NB4 (cell line): ENCODE measurements at regions not wholly inside any gene's neighbourhood (a gene's known extent, or its start where the extent isn't known, plus 50 kb on each side); places are given as distances from the start of the nearest gene placed in this dataset.

Experiments
- POLR2A ChIP-seq: IDR thresholded peaks from 2 replicates; pipeline ENCODE4 v1.6.1; 2011; ENCODE audit warnings: mild to moderate bottlenecking; ENCODE audit not compliant: insufficient read length; ENCODE audit errors: extremely low read depth
- TF ChIP-seq, protein P1 (sequence below): IDR thresholded peaks from one replicate; pipeline ENCODE4 v1.5.1; 2012; ENCODE audit warnings: low read depth, low read length
- TF ChIP-seq, protein P2 (sequence below): IDR thresholded peaks from 2 replicates; pipeline ENCODE4 v1.6.1; 2011; ENCODE audit warnings: low read depth, low read length

DNA sequence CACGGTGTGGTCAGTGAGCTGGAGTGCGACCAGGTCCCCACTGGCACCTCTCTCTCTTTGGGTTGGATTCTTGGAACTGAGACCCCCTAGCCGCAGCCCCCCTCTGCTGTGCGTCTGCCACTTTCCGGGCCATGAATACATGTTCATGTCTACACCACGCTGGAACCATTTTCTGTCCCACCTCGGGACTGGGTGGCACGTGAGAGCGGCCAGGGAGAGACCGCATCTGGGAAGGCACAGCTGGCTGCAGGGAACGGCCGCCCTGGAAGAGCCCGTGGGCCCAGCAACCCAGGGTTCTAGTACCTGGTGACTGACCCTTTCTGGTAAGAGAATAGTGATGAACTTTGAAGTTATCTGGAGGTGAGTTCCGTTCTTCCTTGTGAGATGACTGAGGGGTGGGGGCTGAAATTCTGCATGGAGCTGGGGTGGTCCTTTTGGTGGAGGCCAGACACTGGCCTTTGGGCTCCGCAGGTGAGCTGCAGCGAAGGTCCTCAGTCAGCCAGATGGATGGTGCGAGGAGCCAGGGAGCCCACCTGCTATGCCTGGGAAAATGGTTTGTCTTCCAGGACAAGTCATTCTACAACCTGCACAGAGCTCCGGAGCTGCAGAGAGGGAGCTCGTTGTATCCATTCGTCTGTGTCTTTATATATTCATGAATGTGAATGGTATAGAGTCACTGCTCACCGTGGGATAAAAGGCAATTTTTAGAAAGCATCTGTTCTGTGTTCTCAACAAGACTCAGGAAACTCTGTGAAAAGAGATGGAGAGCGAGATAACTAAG, 223.5 kb downstream of the NDUFA10 start:
- TF ChIP-seq POLR2A: no peak
- TF ChIP-seq, protein P1, sequence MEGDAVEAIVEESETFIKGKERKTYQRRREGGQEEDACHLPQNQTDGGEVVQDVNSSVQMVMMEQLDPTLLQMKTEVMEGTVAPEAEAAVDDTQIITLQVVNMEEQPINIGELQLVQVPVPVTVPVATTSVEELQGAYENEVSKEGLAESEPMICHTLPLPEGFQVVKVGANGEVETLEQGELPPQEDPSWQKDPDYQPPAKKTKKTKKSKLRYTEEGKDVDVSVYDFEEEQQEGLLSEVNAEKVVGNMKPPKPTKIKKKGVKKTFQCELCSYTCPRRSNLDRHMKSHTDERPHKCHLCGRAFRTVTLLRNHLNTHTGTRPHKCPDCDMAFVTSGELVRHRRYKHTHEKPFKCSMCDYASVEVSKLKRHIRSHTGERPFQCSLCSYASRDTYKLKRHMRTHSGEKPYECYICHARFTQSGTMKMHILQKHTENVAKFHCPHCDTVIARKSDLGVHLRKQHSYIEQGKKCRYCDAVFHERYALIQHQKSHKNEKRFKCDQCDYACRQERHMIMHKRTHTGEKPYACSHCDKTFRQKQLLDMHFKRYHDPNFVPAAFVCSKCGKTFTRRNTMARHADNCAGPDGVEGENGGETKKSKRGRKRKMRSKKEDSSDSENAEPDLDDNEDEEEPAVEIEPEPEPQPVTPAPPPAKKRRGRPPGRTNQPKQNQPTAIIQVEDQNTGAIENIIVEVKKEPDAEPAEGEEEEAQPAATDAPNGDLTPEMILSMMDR: no peak
- TF ChIP-seq, protein P2, sequence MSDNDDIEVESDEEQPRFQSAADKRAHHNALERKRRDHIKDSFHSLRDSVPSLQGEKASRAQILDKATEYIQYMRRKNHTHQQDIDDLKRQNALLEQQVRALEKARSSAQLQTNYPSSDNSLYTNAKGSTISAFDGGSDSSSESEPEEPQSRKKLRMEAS: no peak
